22Rv1 (cell line): ENCODE measurements at regions not wholly inside any gene's neighbourhood (a gene's known extent, or its start where the extent isn't known, plus 50 kb on each side); places are given as distances from the start of the nearest gene placed in this dataset.

ENCODE experiments used
- H3K27ac ChIP-seq: fragments of 450-650 bp; 2 replicates; pipeline ENCODE4 v1.5.1; 2017
- ZFX ChIP-seq: fragments of 450-650 bp; IDR thresholded peaks from 2 replicates; pipeline ENCODE4 v1.6.1; 2017; ENCODE audit warnings: antibody characterized with exemption, borderline replicate concordance
- TF ChIP-seq, protein P1 (sequence below): fragments of 450-650 bp; IDR thresholded peaks from 2 replicates; pipeline ENCODE4 v1.5.1; 2017; ENCODE audit warnings: mild to moderate bottlenecking

DNA sequence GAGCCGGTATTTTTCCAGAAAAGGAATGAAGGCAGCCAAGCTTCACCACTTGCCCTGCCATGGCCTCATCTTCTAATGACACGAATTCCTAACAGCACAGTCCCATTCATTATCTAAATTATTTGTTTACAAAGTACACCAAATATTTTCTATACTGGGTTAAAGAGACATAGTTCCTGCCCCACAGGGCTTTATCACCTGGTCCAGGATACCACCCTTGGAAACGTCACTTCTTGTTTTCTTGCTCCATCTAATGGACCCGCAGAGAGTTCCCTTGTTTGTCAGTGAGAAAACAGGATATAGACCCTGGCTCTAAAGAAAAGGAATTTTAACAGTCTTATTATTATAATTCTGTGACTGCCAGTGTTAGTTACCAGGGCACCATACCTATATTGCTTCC lies 1165.4 kb downstream of the GATA3 start:
- no peak for TF ChIP-seq ZFX
- TF ChIP-seq, protein P1, sequence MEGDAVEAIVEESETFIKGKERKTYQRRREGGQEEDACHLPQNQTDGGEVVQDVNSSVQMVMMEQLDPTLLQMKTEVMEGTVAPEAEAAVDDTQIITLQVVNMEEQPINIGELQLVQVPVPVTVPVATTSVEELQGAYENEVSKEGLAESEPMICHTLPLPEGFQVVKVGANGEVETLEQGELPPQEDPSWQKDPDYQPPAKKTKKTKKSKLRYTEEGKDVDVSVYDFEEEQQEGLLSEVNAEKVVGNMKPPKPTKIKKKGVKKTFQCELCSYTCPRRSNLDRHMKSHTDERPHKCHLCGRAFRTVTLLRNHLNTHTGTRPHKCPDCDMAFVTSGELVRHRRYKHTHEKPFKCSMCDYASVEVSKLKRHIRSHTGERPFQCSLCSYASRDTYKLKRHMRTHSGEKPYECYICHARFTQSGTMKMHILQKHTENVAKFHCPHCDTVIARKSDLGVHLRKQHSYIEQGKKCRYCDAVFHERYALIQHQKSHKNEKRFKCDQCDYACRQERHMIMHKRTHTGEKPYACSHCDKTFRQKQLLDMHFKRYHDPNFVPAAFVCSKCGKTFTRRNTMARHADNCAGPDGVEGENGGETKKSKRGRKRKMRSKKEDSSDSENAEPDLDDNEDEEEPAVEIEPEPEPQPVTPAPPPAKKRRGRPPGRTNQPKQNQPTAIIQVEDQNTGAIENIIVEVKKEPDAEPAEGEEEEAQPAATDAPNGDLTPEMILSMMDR = no peak
- no peak overlapping the region for H3K27ac ChIP-seq

DNA sequence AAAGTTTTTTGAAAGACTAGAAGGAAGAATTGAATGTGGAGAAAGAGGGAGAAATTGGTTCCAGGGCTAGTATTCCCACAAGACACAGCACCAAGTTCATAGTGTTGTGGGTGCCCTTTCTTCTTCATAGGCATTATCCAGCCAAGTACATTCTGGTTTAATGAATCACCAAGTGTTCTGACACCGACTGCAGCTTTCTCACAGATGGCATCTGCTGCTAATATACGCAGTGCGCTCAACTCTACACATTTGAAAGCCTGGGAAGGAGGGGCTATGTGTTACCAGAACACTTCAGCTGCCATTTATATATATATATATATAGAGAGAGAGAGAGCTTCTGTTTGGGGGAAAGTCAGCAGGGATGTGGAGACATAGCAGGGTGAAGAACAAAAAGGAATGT lies 1168.4 kb downstream of the GATA3 start:
- H3K27ac ChIP-seq = no peak overlapping the region
- TF ChIP-seq, protein P1 = no peak
- no peak for TF ChIP-seq ZFX

DNA sequence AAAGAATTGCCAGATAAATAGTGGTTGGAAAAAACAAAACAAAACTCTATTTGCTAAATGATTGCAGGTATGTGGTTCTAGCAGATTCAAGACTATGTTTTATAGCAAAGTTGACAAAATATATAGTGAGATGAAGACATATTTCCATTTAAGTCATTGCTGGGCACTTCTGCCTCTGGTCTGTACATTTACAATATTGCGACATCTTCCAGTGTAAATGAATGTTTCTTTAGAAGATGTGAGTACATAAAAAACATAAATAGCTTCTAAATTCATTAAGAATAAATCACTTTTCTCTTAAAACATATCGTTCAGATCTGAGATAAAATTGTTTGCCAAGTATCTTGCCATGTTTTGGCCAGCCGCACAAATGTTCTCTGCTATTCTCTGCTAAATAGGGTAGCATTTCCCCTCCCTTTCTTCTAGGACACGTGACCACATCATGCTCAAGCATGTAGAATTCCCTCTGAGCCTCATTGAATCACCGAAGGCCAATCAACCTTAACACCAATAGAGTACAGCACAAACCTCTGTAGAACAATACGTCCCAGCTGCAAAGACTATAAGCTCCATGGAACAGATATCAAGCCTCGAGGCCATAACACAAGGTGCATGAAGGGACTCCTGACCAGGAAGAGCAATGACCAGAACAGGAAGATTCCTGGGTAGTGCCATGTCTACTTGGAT lies 1173.3 kb downstream of the GATA3 start:
- TF ChIP-seq, protein P1 = no peak
- TF ChIP-seq ZFX = no peak
- no peak overlapping the region for H3K27ac ChIP-seq

DNA sequence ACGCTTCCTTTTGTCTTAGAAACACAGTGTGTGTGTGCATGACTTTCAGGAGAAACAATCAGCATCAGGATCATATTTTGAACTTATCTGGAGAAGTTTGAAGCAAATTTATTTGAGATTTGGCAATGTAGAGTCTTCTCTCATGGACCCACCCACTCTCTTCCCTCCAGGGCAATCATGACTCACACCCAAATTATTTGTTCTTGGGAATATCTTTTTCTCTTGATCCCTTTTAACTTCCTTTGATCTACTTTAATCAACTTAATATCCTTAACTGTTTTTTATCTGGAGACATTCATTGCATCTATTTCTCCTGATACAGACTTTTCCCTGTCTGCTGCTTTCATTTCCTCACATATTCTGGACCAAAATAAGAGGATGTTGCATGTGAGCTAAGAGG lies 1174.3 kb downstream of the GATA3 start:
- H3K27ac ChIP-seq = no peak overlapping the region
- TF ChIP-seq, protein P1 = no peak
- TF ChIP-seq ZFX = no peak

DNA sequence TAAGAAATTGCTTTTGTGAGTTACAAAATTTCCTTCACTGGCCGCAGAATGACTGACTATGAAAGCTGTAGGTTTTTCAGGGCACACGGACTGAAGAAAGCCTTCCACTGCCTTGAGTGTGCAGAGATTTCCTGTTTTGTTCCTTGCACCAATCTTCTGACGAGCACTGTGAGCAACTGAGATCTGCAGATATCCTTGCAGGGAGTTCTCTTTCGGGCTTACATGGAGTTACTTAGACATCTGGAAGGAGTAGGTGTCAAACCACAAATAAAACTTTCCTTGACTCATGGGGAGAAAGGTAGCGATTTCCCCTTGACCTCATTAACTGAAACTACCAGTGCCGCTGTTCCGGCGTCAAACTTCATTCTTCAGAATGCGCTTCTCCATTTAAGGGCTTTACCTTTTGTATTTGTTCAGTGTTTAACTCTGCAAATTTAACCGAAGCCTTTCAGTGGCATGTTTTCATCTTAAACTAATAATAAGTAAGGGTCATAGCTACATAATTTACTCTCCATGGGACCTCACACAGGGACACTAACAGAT lies 1175.3 kb downstream of the GATA3 start:
- H3K27ac ChIP-seq = no peak overlapping the region
- TF ChIP-seq, protein P1 = no peak
- no peak for TF ChIP-seq ZFX

DNA sequence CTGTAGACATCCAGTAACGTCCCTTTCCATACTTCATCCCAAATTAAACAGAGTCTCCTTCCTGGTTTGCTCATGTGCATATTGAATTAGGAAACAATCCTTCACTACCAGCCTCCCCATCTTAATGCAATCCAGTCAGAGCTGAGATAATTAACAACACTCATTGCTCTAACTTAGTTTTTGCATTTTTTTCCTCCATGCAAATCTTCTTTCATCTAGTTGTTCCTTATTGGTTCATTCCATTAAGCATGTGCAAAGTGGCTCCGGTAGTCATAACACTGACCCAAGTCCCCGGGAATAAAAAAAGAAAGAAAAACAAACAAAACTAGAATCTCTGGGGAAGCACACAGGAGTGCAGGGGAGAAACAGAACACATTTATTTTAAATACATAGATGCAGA lies 1176.1 kb downstream of the GATA3 start:
- no peak overlapping the region for H3K27ac ChIP-seq
- TF ChIP-seq, protein P1 = no peak
- no peak for TF ChIP-seq ZFX

DNA sequence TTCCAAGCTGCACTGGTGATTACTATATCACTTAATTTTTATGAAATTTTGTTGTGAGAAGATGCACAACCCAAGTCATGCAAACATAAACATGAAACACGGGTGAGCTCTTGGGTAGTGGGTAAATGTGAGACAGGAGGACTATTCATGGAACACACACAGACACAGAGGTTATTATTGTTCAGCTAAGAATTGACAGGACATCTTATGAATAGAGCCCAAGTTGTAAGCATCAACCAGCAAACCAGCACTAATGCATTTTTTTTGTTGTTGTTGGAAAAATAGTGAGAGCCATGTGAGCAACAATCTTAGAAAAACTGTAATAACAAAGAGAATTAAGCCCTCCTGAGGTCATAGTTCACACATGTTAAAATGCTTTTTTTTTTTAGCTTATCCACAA lies 1179.7 kb downstream of the GATA3 start:
- no peak overlapping the region for H3K27ac ChIP-seq
- TF ChIP-seq, protein P1 = no peak
- no peak for TF ChIP-seq ZFX
